ENCODE measurements at regions not wholly inside any gene's neighbourhood (a gene's known extent, or its start where the extent isn't known, plus 50 kb on each side); places are given as distances from the start of the nearest gene placed in this dataset.

GRCh38 chr13:63463782-63464610 is 2048.3 kb upstream of the PCDH20 start:
- TF ChIP-seq CTCF (conservative IDR thresholded peaks at IDR 0.05) = no peak
- no peak for TF ChIP-seq ZFX (IDR thresholded peaks at IDR 0.05)

Measured in C4-2B (cell line).